ENCODE measurements at regions not wholly inside any gene's neighbourhood (a gene's known extent, or its start where the extent isn't known, plus 50 kb on each side); places are given as distances from the start of the nearest gene placed in this dataset.
"Not testable (repeated sequence)": the region's sequence is repeated elsewhere in the genome, so short reads cannot be mapped to it uniquely, and the experiment has no call there.

- not testable (repeated sequence) for DNase-seq
Observed at GRCh38 chr5:122515210-122515609, 203.2 kb downstream of the SNCAIP start.

GRCh38 chr5:122515709-122516431, 203.8 kb downstream of the SNCAIP start:
- DNase-seq, result peak; percentile 80

GRCh38 chr5:122516432-122516743, 204.4 kb downstream of the SNCAIP start:
- DNase-seq, result no peak

- no peak for DNase-seq
Observed at GRCh38 chr5:122517091-122517490, 205.1 kb downstream of the SNCAIP start.

GRCh38 chr5:122523776-122524175, 211.7 kb downstream of the SNCAIP start:
- no peak for DNase-seq

- no peak for DNase-seq
Observed at GRCh38 chr5:122527547-122527946, 215.5 kb downstream of the SNCAIP start.

GRCh38 chr5:122532035-122532434, 220.0 kb downstream of the SNCAIP start:
- no peak for DNase-seq

- DNase-seq, result no peak
Observed at GRCh38 chr5:122533825-122534224, 221.8 kb downstream of the SNCAIP start.

GRCh38 chr5:122534829-122535228, 222.8 kb downstream of the SNCAIP start:
- no peak for DNase-seq

- DNase-seq, result no peak
Observed at GRCh38 chr5:122541388-122541787, 229.4 kb downstream of the SNCAIP start.

GRCh38 chr5:122545986-122546385, 228.9 kb upstream of the SNX2 start:
- DNase-seq, result no peak

- DNase-seq, result no peak
Observed at GRCh38 chr5:122547219-122547618, 227.7 kb upstream of the SNX2 start.

- DNase-seq, result no peak
Observed at GRCh38 chr5:122547669-122548068, 227.2 kb upstream of the SNX2 start.

GRCh38 chr5:122559676-122560075, 215.2 kb upstream of the SNX2 start:
- DNase-seq, result no peak

- no peak for DNase-seq
Observed at GRCh38 chr5:122561209-122561608, 213.7 kb upstream of the SNX2 start.

- DNase-seq, result no peak
Observed at GRCh38 chr5:122565331-122565730, 209.5 kb upstream of the SNX2 start.

GRCh38 chr5:122576256-122577016, 198.4 kb upstream of the SNX2 start:
- DNase-seq, result no peak

GRCh38 chr5:122581629-122582028, 193.3 kb upstream of the SNX2 start:
- DNase-seq, result no peak

- DNase-seq, result peak; percentile 67
Observed at GRCh38 chr5:122584411-122585300, 190.2 kb upstream of the SNX2 start.

GRCh38 chr5:122585371-122585770, 189.5 kb upstream of the SNX2 start:
- no peak for DNase-seq

GRCh38 chr5:122586351-122586750, 188.5 kb upstream of the SNX2 start:
- DNase-seq, result peak; percentile 13

GRCh38 chr5:122591828-122592227, 183.1 kb upstream of the SNX2 start:
- DNase-seq, result no peak

GRCh38 chr5:122599000-122599399, 175.9 kb upstream of the SNX2 start:
- DNase-seq, result no peak
